ENCODE measurements at regions not wholly inside any gene's neighbourhood (a gene's known extent, or its start where the extent isn't known, plus 50 kb on each side); places are given as distances from the start of the nearest gene placed in this dataset.

DNA sequence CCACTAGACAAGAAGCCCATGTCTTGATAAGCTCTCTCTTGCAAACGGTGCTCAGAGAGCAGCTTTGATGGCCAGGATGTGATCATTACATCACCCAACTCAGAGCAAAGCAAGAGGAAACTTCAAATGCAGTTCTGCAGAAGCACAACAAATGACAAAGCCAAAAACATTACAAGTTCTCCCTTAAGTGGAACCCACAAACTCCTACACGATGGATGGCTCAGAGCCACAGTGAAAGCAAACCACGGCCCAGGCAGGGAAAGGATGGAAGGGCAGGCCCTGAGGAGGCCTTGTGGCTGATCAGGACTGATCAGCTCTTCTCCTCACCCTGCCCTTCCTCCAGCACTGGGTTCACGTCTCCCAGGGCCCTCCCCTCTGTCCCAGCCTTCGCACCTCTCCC lies 326.4 kb downstream of the EIPR1 start:
- POLR2A ChIA-PET = no interaction called here
- H3K27ac Mint-ChIP-seq = no peak overlapping the region
- no peaks in the 10 kb centered on the region for H3K4me1 Mint-ChIP-seq

DNA sequence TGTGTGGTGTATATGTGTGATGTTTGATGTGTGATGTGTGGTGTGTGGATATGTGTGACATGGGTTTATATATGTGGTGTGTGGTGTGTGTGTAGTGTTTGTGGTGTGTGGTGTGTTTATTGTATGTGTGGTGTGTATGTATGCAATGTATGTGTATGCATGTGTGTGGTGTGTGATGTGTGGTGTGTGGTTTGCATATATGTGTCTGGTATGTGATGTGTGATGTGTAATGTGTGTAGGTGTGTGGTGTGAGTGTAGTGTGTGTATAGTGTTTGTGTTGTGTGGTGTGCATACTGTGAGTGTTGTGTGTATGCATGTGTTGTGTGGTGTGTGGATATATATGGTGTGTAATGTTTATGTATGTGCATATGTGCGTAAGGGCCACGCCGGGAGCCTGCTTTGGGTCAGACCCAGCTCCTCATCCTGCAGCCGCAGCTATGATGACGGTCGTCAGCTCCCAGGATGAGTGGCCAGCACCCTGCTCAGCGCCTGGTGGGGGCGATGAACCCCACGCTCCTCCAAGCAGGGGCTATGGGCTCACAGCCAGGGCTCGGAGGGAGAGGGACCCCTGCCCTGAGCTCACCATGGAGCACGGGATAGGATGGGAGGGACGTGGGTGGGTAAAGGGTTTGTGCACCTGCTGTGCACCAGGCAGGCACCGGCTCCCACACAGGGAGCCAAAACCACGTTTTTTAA lies 331.3 kb downstream of the EIPR1 start:
- Mint-ChIP-seq H3K27me3 (peaks cover 3 to 7% of the 10 kb centered on the region in 2 donors), H3K9me3 (no peaks in the 10 kb centered on the region), H3K36me3 (no peaks in the 10 kb centered on the region), H3K4me3 (no peak overlapping the region), H3K27ac (no peak overlapping the region), H3K4me1 (no peaks in the 10 kb centered on the region)
- Histone ChIP-seq H3K4me1 (ENCODE audit: insufficient read depth, low read length) (no peaks in the 10 kb centered on the region), H3K4me3 (ENCODE audit: low read length) (no peak overlapping the region), H3K27ac (ENCODE audit: low read depth, low read length) (no peak overlapping the region), H3K36me3 (ENCODE audit: insufficient read depth, low read length) (no peaks in the 10 kb centered on the region), H3K27me3 (ENCODE audit: insufficient read depth, low read length, poor library complexity, severe bottlenecking) (no peaks in the 10 kb centered on the region), H3K9me3 (ENCODE audit: low read length) (no peaks in the 10 kb centered on the region)
- POLR2A ChIA-PET = no interaction called here
- CTCF ChIA-PET = no interaction called here
- DNase-seq = no peak

More for the DNA sequence above, 326.4 kb downstream of the EIPR1 start:
- Mint-ChIP-seq H3K36me3 (no peaks in the 10 kb centered on the region), H3K27me3 (peaks cover 3 to 19% of the 10 kb centered on the region in 2 donors), H3K9me3 (peaks cover 0 to 5% (median 0%) of the 10 kb centered on the region in 5 donors), H3K4me3 (no peak overlapping the region)
- no peak for DNase-seq
- Histone ChIP-seq H3K27me3 (ENCODE audit: insufficient read depth, low read length, poor library complexity, severe bottlenecking) (no peaks in the 10 kb centered on the region), H3K36me3 (ENCODE audit: insufficient read depth, low read length) (no peaks in the 10 kb centered on the region), H3K4me3 (ENCODE audit: low read length) (no peak overlapping the region), H3K27ac (ENCODE audit: low read depth, low read length) (no peak overlapping the region), H3K9me3 (ENCODE audit: low read length) (no peaks in the 10 kb centered on the region), H3K4me1 (ENCODE audit: insufficient read depth, low read length) (no peaks in the 10 kb centered on the region)
- CTCF ChIA-PET = no interaction called here

DNA sequence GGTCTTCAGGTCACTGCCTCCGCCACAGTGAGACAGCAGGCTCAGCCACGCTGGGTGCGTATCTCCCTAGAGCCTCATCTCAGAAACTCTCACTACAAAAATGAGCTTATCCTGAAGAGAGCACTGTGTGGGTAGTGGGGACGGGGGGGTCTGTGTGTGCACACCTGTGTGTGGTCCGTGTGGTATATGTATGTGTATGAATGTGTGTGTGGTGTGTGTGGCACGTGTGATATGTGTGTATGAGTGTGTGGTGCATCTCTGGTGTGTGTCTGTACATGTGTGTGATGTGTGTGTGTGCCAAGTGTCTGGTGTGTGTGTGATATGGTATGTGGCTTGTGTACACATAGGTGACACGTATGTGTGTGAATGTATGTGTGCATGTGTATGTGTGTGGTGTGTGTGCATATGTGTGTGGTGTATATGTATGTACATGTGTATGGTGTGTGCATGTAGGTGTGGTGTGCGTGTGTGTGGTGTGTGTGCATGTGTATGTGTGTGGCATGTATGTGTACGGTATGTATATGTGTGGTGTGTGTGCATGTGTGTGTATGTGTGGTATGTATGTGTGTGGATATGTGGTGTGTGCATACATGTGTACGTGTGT lies 332.2 kb downstream of the EIPR1 start:
- POLR2A ChIA-PET = no interaction called here
- H3K36me3 ChIP-seq (ENCODE audit: insufficient read depth, low read length) = no peaks in the 10 kb centered on the region
- H3K27ac ChIP-seq (ENCODE audit: low read depth, low read length) = no peak overlapping the region
- no peak overlapping the region for H3K27ac Mint-ChIP-seq
- H3K36me3 Mint-ChIP-seq = no peaks in the 10 kb centered on the region
- no peak overlapping the region for H3K4me3 Mint-ChIP-seq
- H3K9me3 Mint-ChIP-seq = no peaks in the 10 kb centered on the region
- peaks cover 3 to 6% of the 10 kb centered on the region in 2 donors for H3K27me3 Mint-ChIP-seq
- H3K27me3 ChIP-seq (ENCODE audit: insufficient read depth, low read length, poor library complexity, severe bottlenecking) = no peaks in the 10 kb centered on the region
- H3K9me3 ChIP-seq (ENCODE audit: low read length) = no peaks in the 10 kb centered on the region
- no peak for DNase-seq
- H3K4me1 ChIP-seq (ENCODE audit: insufficient read depth, low read length) = no peaks in the 10 kb centered on the region
- no peaks in the 10 kb centered on the region for H3K4me1 Mint-ChIP-seq
- H3K4me3 ChIP-seq (ENCODE audit: low read length) = no peak overlapping the region
- CTCF ChIA-PET = no interaction called here

DNA sequence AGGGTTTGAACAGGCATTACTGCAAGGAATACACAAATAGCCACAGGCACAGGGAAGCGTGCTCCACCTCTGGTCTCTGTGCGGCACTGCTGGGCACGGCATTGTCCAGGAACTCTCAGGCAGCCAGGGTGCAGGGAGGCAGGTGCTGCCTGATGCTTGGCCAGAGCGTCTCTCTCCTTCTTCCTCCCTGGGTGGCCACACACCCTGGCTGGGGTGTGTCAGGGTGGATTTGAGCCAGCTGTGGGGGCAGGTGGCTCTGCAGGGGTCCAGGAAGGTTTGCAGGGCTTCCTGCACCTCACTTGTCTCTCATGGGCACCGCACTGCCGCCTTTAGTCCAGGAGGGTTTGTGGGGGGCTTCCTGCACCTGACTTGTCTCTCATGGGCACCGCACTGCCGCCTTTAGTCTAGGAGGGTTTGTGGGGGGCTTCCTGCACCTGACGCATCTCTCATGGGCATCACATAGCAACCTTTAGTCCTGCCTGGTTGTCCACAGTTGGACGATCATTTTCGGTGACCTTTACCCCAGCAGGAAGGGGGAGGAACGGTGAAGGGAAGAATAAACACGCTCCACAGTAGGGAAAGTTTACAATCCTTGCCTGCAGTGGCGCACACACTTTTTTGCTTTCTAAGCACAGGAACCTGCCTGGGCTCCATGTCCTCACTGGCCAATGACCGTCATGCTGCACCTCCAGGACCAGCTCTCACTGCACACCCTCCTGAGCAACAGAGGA lies 332.9 kb downstream of the EIPR1 start:
- Mint-ChIP-seq H3K27me3 (peaks cover 3 to 4% of the 10 kb centered on the region in 2 donors), H3K9me3 (no peaks in the 10 kb centered on the region), H3K36me3 (no peaks in the 10 kb centered on the region), H3K4me3 (no peak overlapping the region), H3K27ac (no peak overlapping the region), H3K4me1 (no peaks in the 10 kb centered on the region)
- no peaks in the 10 kb centered on the region for H3K27me3 ChIP-seq (ENCODE audit: insufficient read depth, low read length, poor library complexity, severe bottlenecking)
- no peaks in the 10 kb centered on the region for H3K36me3 ChIP-seq (ENCODE audit: insufficient read depth, low read length)
- no peak overlapping the region for H3K4me3 ChIP-seq (ENCODE audit: low read length)
- no peaks in the 10 kb centered on the region for H3K9me3 ChIP-seq (ENCODE audit: low read length)
- CTCF ChIA-PET = no interaction called here
- no peaks in the 10 kb centered on the region for H3K4me1 ChIP-seq (ENCODE audit: insufficient read depth, low read length)
- DNase-seq = no peak
- H3K27ac ChIP-seq (ENCODE audit: low read depth, low read length) = no peak overlapping the region
- POLR2A ChIA-PET = no interaction called here

DNA sequence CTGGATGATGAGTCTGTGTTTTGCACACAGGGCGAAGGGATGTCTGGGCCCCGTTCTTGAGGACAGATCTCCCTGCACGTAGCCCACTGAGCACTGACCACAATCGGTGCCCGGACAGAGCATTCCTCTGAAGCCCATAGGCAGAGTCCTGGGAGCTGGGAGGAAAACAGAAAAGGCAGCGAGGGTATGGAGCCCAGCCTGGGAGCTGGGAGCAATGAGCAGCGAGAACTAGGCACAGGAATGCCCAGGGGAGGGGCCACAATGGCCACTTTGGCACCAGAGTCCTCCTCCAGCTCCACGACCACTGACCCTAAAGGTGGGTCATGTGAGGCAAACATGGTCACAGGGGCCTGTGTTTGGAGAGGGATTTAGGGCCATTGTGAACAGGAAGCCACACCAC lies 333.9 kb downstream of the EIPR1 start:
- no peaks in the 10 kb centered on the region for H3K9me3 ChIP-seq (ENCODE audit: low read length)
- Mint-ChIP-seq H3K9me3 (peaks cover 0 to 1% (median 0%) of the 10 kb centered on the region in 5 donors), H3K27ac (no peak overlapping the region), H3K27me3 (peaks cover 3 to 4% of the 10 kb centered on the region in 2 donors), H3K4me1 (no peaks in the 10 kb centered on the region), H3K36me3 (no peaks in the 10 kb centered on the region), H3K4me3 (no peak overlapping the region)
- H3K27me3 ChIP-seq (ENCODE audit: insufficient read depth, low read length, poor library complexity, severe bottlenecking) = no peaks in the 10 kb centered on the region
- no peaks in the 10 kb centered on the region for H3K4me1 ChIP-seq (ENCODE audit: insufficient read depth, low read length)
- no peak overlapping the region for H3K4me3 ChIP-seq (ENCODE audit: low read length)
- H3K27ac ChIP-seq (ENCODE audit: low read depth, low read length) = no peak overlapping the region
- ChIA-PET CTCF (no interaction called here), POLR2A (no interaction called here)
- DNase-seq = no peak
- no peaks in the 10 kb centered on the region for H3K36me3 ChIP-seq (ENCODE audit: insufficient read depth, low read length)

DNA sequence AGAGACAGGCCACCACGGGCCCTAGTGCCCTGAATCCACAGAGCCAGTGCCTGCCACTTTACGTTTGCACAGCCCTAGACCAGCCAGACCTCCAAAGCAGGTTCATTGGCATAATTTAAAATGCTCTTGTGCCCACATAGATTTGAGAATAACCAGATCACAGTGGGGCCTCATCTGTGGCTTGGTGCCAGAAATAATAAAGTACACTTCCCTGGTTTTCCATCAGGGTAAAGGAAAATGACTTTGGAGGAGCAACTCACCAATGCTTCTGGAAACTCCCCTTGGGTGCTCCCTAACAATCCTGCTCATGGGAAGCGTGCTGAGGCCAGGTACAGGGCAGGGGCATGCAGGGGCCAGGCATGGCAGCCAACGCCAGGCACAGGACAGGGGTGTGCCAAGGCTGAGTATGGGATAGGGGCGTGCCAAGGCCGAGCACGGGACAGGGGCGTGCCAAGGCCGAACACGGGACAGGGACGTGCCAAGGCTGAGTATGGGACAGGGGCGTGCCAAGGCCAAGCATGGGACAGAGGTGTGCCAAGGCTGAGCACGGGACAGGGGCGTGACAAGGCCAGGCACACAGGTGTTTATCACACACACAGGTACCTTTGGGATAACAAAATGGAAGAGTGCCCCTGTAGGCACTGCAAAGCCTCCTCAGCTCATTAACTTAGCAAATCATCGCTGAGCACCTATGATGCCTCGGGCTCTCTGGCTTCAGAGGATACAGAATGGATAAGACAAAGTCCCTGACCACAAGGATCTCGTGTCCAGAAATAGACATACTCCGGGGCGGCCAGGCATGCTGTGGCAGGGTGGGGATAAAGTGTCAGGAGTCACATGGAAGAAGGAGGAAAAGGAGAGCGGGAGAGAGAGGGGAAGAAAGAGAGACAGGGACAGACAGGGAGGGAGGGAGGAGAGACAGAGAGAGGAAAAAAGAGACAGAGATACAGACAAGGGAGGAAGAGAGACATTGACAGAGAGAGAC lies 334.7 kb downstream of the EIPR1 start:
- H3K36me3 Mint-ChIP-seq = no peaks in the 10 kb centered on the region
- Histone ChIP-seq H3K27me3 (ENCODE audit: insufficient read depth, low read length, poor library complexity, severe bottlenecking) (no peaks in the 10 kb centered on the region), H3K27ac (ENCODE audit: low read depth, low read length) (no peak overlapping the region), H3K4me3 (ENCODE audit: low read length) (no peak overlapping the region), H3K4me1 (ENCODE audit: insufficient read depth, low read length) (no peaks in the 10 kb centered on the region), H3K36me3 (ENCODE audit: insufficient read depth, low read length) (no peaks in the 10 kb centered on the region), H3K9me3 (ENCODE audit: low read length) (no peaks in the 10 kb centered on the region)
- H3K27me3 Mint-ChIP-seq = peaks cover 3 to 5% of the 10 kb centered on the region in 2 donors
- peaks cover 0 to 1% (median 0%) of the 10 kb centered on the region in 5 donors for H3K9me3 Mint-ChIP-seq
- no peak for DNase-seq
- ChIA-PET POLR2A (no interaction called here), CTCF (no interaction called here)
- H3K27ac Mint-ChIP-seq = no peak overlapping the region
- no peaks in the 10 kb centered on the region for H3K4me1 Mint-ChIP-seq
- H3K4me3 Mint-ChIP-seq = no peak overlapping the region

DNA sequence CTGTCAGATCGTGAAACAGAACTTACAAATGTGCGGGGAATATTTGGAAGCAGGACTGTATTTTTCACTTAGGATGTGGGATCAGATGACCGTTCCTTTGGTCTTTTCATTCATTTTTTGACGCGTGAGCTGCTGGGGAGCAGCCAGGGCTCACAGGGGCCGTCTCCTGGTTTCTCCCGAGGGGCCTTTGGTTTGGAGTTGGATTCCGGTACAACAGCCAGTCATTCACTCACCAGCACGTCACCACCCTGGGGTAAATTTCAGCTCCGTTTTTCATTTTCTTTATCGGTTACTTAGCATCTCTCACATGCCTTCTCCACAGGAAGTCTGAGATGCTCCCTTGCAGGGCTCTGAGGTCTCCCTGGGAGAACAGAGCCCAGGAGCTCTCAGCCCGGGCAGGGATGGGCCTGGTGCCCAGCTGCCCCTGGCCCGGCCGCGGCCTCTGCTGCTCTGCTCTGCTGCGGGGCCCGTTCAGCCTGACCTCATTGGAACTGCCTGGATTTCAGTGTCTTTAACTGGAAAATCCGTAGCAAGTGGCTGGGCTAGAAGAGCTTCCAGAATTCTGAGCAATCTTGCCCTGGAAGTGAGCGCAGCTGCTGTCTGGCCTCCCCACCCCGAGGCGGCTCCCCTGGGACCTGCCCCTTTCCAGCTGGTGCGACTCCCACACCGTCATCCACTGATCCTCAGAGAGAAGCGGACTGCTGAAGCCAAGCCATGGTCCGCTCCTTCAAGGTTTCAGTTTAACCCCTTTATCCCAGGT lies 335.6 kb downstream of the EIPR1 start:
- Histone ChIP-seq H3K4me3 (ENCODE audit: low read length) (no peak overlapping the region), H3K27ac (ENCODE audit: low read depth, low read length) (no peak overlapping the region), H3K36me3 (ENCODE audit: insufficient read depth, low read length) (no peaks in the 10 kb centered on the region), H3K27me3 (ENCODE audit: insufficient read depth, low read length, poor library complexity, severe bottlenecking) (no peaks in the 10 kb centered on the region), H3K4me1 (ENCODE audit: insufficient read depth, low read length) (no peaks in the 10 kb centered on the region), H3K9me3 (ENCODE audit: low read length) (no peaks in the 10 kb centered on the region)
- ChIA-PET POLR2A (no interaction called here), CTCF (no interaction called here)
- Mint-ChIP-seq H3K27ac (no peak overlapping the region), H3K4me1 (no peaks in the 10 kb centered on the region), H3K36me3 (no peaks in the 10 kb centered on the region), H3K4me3 (no peak overlapping the region), H3K27me3 (peaks cover 3 to 5% of the 10 kb centered on the region in 2 donors), H3K9me3 (peaks cover 0 to 1% (median 0%) of the 10 kb centered on the region in 5 donors)
- DNase-seq = no peak
